Adrenal gland (tissue), 9 donors: ENCODE measurements at regions not wholly inside any gene's neighbourhood (a gene's known extent, or its start where the extent isn't known, plus 50 kb on each side); places are given as distances from the start of the nearest gene placed in this dataset.

ENCODE experiments used
- DNase-seq, 7 donors: peaks; one replicate each; pipeline ENCODE4 v3.0.0-alpha.2; 2019 to 2020
- H3K27ac ChIP-seq, 5 donors: fragments of 200-600 bp; sonication (generic) in 4 of 5; 1 replicate in 3 of 5; 2 replicates in 2 of 5; pipeline versions ENCODE4 v1.5.1 to v1.8.0; 2016 to 2020; ENCODE audit warnings: mild to moderate bottlenecking in 1 of 5
- H3K27me3 ChIP-seq: fragments of 200-600 bp; 2 replicates; pipeline ENCODE4 v1.8.0; 2021
- H3K36me3 ChIP-seq, 2 donors: fragments of 200-600 bp; replicated peaks in 1 of 2; 1 replicate in 1 of 2; 2 replicates in 1 of 2; pipeline versions ENCODE4 v1.5.1 to v1.8.0; 2018 to 2022
- H3K4me1 ChIP-seq, 2 donors: fragments of 200-600 bp; replicated peaks in 1 of 2; 1 replicate in 1 of 2; 2 replicates in 1 of 2; pipeline versions ENCODE4 v1.5.1 to v1.8.0; 2018 to 2021
- H3K4me3 ChIP-seq, 4 donors: fragments of 200-600 bp; sonication (generic) in 3 of 4; one replicate each; pipeline ENCODE4 v1.5.1; 2016 to 2018
- H3K9me3 ChIP-seq, 3 donors: fragments of 200-600 bp; sonication (generic) in 1 of 3; replicated peaks in 1 of 3; 1 replicate in 2 of 3; 2 replicates in 1 of 3; pipeline versions ENCODE4 v1.5.1 to v1.8.0; 2016 to 2021
- CTCF ChIP-seq, 6 experiments: fragments of 450-650 bp in 4 of 6; fragments of 200-600 bp in 2 of 6; sonication (generic) in 1 of 6; IDR thresholded peaks; 1 replicate in 5 of 6; 2 replicates in 1 of 6; pipeline versions ENCODE4 v1.5.1 to v1.8.0; 2016 to 2021; ENCODE audit warnings: antibody characterized with exemption in 6 of 6, mild to moderate bottlenecking in 2 of 6, moderate library complexity in 1 of 6
- POLR2A ChIP-seq, 2 donors: fragments of 450-650 bp; IDR thresholded peaks; one replicate each; pipeline ENCODE4 v1.6.1; 2017; ENCODE audit warnings: antibody characterized with exemption in 2 of 2, mild to moderate bottlenecking in 2 of 2, moderate library complexity in 1 of 2
- WGBS, 4 donors: extraction: QIAGEN DNeasy Blood & Tissue Kit in 2 of 4; methylation state at CpG; one replicate each; pipeline versions ENCODE4 v1.1.5 to v1.1.7; 2013 to 2017; 5-methylcytosine and 5-hydroxymethylcytosine counted together
- intact Hi-C, 2 donors: fragments of 100-400 bp; cut with DNase I; formaldehyde crosslinking; loops; one replicate each; pipeline versions ENCODE4 v1.14.1 to v1.15.0; 2022 to 2023
- donor health status: healthy with polysubstance abuse.
- donor health status: Bipolar disorder and iron deficiency.
- donor health status: DM: yes; HTN: yes; CAD: no.
- donor health status: DM: no; HTN: no; CAD: no.
- donor health status: DM: no; HTN: no; CAD: no.

- Histone ChIP-seq H3K9me3 (no peaks in the 10 kb centered on the region), H3K4me1 (no peaks in the 10 kb centered on the region), H3K27ac (peak overlapping the region in 2 of 5 donors; percentile 2 to 6), H3K36me3 (no peaks in the 10 kb centered on the region), H3K27me3 (no peaks in the 10 kb centered on the region), H3K4me3 (no peak overlapping the region)
- peak in 1 of 7 donors; percentile 9 for DNase-seq
- intact Hi-C loops = no loop called here
- no peak for TF ChIP-seq CTCF (IDR thresholded peaks at IDR 0.05)
- TF ChIP-seq POLR2A (IDR thresholded peaks at IDR 0.05) = no peak
- WGBS, 4 donors = 70 to 93% (median 87%) methylated on average over 6 to 7 of the region's 7 CpGs
Observed at GRCh38 chr15:62684123-62684808, 358.3 kb upstream of the TPM1 start.

- Histone ChIP-seq H3K27me3 (no peaks in the 10 kb centered on the region), H3K4me3 (no peak overlapping the region), H3K36me3 (no peaks in the 10 kb centered on the region), H3K4me1 (no peaks in the 10 kb centered on the region), H3K27ac (no peak overlapping the region), H3K9me3 (no peaks in the 10 kb centered on the region)
- TF ChIP-seq CTCF (IDR thresholded peaks at IDR 0.05) = peak in 3 of 6 experiments; percentile 12 to 30 (median 21)
- no peak for TF ChIP-seq POLR2A (IDR thresholded peaks at IDR 0.05)
- 75 to 79% (median 77%) methylated on average over 2 of the region's 2 CpGs for WGBS, 4 donors
- intact Hi-C loops = no loop called here
- DNase-seq = no peak
Observed at GRCh38 chr15:62691008-62691407, 351.5 kb upstream of the TPM1 start.

- Histone ChIP-seq H3K9me3 (no peaks in the 10 kb centered on the region), H3K27ac (no peak overlapping the region), H3K4me3 (no peak overlapping the region), H3K27me3 (no peaks in the 10 kb centered on the region), H3K4me1 (no peaks in the 10 kb centered on the region), H3K36me3 (peaks cover 0 to 17% of the 10 kb centered on the region in 2 donors)
- intact Hi-C loops = no loop called here
- TF ChIP-seq POLR2A (IDR thresholded peaks at IDR 0.05) (no peak), CTCF (IDR thresholded peaks at IDR 0.05) (no peak)
- 94 to 96% (median 95%) methylated on average over 5 to 23 of the region's 23 CpGs for WGBS, 4 donors
- no peak for DNase-seq
Observed at GRCh38 chr15:62697636-62698035, 344.9 kb upstream of the TPM1 start.

- intact Hi-C loops = no loop called here
- Histone ChIP-seq H3K27me3 (no peaks in the 10 kb centered on the region), H3K9me3 (no peaks in the 10 kb centered on the region), H3K4me1 (no peaks in the 10 kb centered on the region), H3K4me3 (no peak overlapping the region), H3K36me3 (peaks cover 0 to 21% of the 10 kb centered on the region in 2 donors), H3K27ac (no peak overlapping the region)
- no peak for TF ChIP-seq CTCF (IDR thresholded peaks at IDR 0.05)
- no peak for TF ChIP-seq POLR2A (IDR thresholded peaks at IDR 0.05)
- no peak for DNase-seq
- 81 to 93% (median 89%) methylated on average over 3 to 8 of the region's 8 CpGs for WGBS, 4 donors
Observed at GRCh38 chr15:62698646-62699045, 343.9 kb upstream of the TPM1 start.
